ENCODE measurements at regions not wholly inside any gene's neighbourhood (a gene's known extent, or its start where the extent isn't known, plus 50 kb on each side); places are given as distances from the start of the nearest gene placed in this dataset.

DNA sequence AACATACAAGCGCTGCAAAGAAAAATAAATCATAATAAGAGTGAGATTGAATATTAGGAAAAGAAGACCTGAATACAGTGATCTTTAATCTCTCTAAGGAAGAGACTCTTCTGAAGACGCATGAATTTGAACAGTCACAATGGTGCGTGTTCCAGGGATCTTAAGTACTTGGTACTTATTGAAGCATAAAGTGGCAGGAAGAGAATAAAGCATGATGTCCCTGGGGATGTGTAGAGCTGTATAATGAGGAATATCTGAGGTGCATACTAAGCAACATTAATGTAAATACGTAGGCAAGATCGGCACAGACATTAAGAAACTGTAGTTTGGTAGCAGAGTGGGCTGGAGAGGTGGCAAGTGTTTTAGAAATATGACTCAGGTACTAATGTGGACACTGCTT lies 246.2 kb upstream of the MCTP2 start:
- H3K36me3 ChIP-seq (ENCODE audit: control insufficient read depth, insufficient read depth, low read length), result no peaks in the 10 kb centered on the region
- DNase-seq (ENCODE audit: low read depth), result no peak
- H3K4me3 ChIP-seq (ENCODE audit: low read depth, low read length), result no peak overlapping the region
- CTCF ChIA-PET, result interaction anchor here (3.4 kb wide), 1 partner anchor 135 kb away, joined by 14 read pairs; no protein-coding TSS in a partner anchor
- no peak for TF ChIP-seq CTCF (IDR thresholded peaks at IDR 0.05; ENCODE audit: insufficient read depth, low read depth, low read length)
- POLR2A ChIA-PET, result no interaction called here
- no peaks in the 10 kb centered on the region for H3K27me3 ChIP-seq (ENCODE audit: control insufficient read depth, insufficient read depth, low read length)

- ChIA-PET POLR2A (no interaction called here), CTCF (interaction anchor here (0.8 to 1.0 kb wide), 2 partner anchors 13 to 125 kb away, joined by 3 to 4 read pairs; no protein-coding TSS in a partner anchor)
- Histone ChIP-seq H3K4me3 (ENCODE audit: low read depth, low read length) (no peak overlapping the region), H3K27me3 (ENCODE audit: control insufficient read depth, insufficient read depth, low read length) (no peaks in the 10 kb centered on the region), H3K36me3 (ENCODE audit: control insufficient read depth, insufficient read depth, low read length) (no peaks in the 10 kb centered on the region)
- no peak for DNase-seq (ENCODE audit: low read depth)
- no peak for TF ChIP-seq CTCF (IDR thresholded peaks at IDR 0.05; ENCODE audit: insufficient read depth, low read depth, low read length)
Observed at GRCh38 chr15:93983526-93983925, 247.8 kb upstream of the MCTP2 start.

- H3K27me3 ChIP-seq (ENCODE audit: control insufficient read depth, insufficient read depth, low read length), result no peaks in the 10 kb centered on the region
- DNase-seq (ENCODE audit: low read depth), result no peak
- CTCF ChIA-PET, result interaction anchor here (1.7 kb wide), 1 partner anchor 137 kb away, joined by 3 read pairs; no protein-coding TSS in a partner anchor
- no peak overlapping the region for H3K4me3 ChIP-seq (ENCODE audit: low read depth, low read length)
- no peaks in the 10 kb centered on the region for H3K36me3 ChIP-seq (ENCODE audit: control insufficient read depth, insufficient read depth, low read length)
- POLR2A ChIA-PET, result no interaction called here
- TF ChIP-seq CTCF (IDR thresholded peaks at IDR 0.05; ENCODE audit: insufficient read depth, low read depth, low read length), result no peak
Observed at GRCh38 chr15:93982226-93982727, 249.1 kb upstream of the MCTP2 start.

DNA sequence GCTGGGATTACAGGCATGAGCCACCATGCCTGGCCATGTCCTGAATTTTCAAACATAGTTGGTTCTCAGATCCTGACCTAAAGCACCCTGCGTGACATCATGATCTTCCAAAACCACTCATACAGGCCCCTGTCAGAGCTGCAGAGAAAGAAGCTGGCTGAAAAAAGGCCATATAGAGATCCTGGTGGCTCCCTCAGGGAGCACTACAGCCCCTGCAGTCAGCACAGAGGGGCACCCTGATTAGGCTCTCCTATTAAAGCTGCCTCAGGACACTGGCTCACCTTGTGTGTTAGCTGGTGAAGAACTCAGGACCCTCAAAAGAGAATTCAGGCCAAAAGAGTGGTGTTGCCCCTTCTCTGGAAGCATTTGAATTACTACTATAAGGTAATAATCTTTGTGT lies 249.7 kb upstream of the MCTP2 start:
- TF ChIP-seq CTCF (IDR thresholded peaks at IDR 0.05; ENCODE audit: insufficient read depth, low read depth, low read length), result no peak
- Histone ChIP-seq H3K4me3 (ENCODE audit: low read depth, low read length) (no peak overlapping the region), H3K27me3 (ENCODE audit: control insufficient read depth, insufficient read depth, low read length) (no peaks in the 10 kb centered on the region), H3K36me3 (ENCODE audit: control insufficient read depth, insufficient read depth, low read length) (no peaks in the 10 kb centered on the region)
- ChIA-PET POLR2A (no interaction called here), CTCF (interaction anchor here (1.7 kb wide), 1 partner anchor 138 kb away, joined by 3 read pairs; no protein-coding TSS in a partner anchor)
- no peak for DNase-seq (ENCODE audit: low read depth)

DNA sequence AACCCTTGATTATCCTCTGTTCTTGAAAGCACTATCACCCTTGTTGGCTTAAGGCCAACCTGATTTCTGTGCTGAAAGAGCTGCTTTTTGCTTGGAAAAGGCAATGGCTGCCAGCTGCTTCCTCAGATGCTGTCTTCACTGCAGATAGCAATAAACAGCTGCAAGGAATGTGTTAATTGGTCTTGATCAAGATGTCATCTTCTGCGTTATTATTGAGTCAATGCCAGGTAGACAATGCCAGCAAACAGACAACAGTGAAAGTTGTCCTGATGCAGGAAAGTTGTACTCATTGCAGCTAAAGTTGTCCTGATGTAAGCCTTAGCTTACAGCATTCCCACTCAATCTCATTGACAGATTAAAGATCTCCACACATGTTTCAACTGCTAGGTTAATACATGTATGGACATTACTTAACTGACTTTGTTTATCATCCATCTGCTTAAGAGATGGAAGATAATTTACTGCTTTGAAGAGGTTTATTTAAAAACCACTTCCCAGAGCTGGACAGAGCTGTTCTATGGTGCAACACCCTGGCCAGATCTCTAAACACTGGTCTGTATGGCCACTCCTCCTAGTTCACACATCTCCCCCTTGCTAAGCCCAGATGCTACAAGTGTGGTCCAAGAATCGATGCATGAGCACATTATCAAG lies 251.0 kb upstream of the MCTP2 start:
- ChIA-PET CTCF (interaction anchor here (0.6 to 3.2 kb wide), 3 partner anchors 89 to 950 kb away, joined by 3 to 16 read pairs (median 3); no protein-coding TSS in a partner anchor), POLR2A (interaction anchor here (0.6 kb wide), 1 partner anchor 10 kb away, joined by 3 read pairs; no protein-coding TSS in a partner anchor)
- no peaks in the 10 kb centered on the region for H3K27me3 ChIP-seq (ENCODE audit: control insufficient read depth, insufficient read depth, low read length)
- no peak for DNase-seq (ENCODE audit: low read depth)
- H3K4me3 ChIP-seq (ENCODE audit: low read depth, low read length), result no peak overlapping the region
- H3K36me3 ChIP-seq (ENCODE audit: control insufficient read depth, insufficient read depth, low read length), result no peaks in the 10 kb centered on the region
- TF ChIP-seq CTCF (IDR thresholded peaks at IDR 0.05; ENCODE audit: insufficient read depth, low read depth, low read length), result no peak

Data from BJ (cell line).